Peyer's patch (tissue), 4 donors: ENCODE measurements at regions not wholly inside any gene's neighbourhood (a gene's known extent, or its start where the extent isn't known, plus 50 kb on each side); places are given as distances from the start of the nearest gene placed in this dataset.
"Not testable (repeated sequence)": the region's sequence is repeated elsewhere in the genome, so short reads cannot be mapped to it uniquely, and the experiment has no call there.

ENCODE experiments used
- POLR2A ChIP-seq, 2 donors: fragments of 450-650 bp; IDR thresholded peaks; one replicate each; pipeline ENCODE4 v1.5.1; 2017; ENCODE audit warnings: antibody characterized with exemption in 2 of 2, mild to moderate bottlenecking in 2 of 2, moderate library complexity in 2 of 2
- TF ChIP-seq, protein P1 (sequence below), 6 experiments: fragments of 450-650 bp in 4 of 6; fragments of 200-600 bp in 2 of 6; sonication (generic) in 1 of 6; IDR thresholded peaks; one replicate each; pipeline ENCODE4 v1.5.1; 2017 to 2019; ENCODE audit warnings: antibody characterized with exemption in 6 of 6, mild to moderate bottlenecking in 3 of 6, moderate library complexity in 1 of 6

DNA sequence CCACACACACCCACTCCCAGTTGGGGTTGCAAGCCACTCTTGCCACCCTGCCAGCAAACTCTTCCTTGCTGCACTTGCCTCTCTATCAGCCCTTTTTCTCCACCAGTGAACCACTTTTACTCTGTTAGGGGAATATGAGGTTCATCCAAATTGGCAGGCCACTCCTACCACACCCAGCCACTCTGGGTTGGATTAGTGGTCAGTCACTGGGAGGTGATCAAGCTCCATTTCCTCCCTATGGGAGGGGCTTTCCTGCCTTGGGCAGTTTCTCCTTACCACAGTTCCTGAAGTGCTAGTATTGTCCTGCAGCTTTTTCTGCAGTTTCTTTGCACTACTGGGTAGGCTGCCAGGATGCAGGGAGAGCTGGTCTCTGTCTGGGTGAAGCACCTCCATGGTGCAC lies 395.3 kb downstream of the CDY2B start:
- TF ChIP-seq, protein P1, sequence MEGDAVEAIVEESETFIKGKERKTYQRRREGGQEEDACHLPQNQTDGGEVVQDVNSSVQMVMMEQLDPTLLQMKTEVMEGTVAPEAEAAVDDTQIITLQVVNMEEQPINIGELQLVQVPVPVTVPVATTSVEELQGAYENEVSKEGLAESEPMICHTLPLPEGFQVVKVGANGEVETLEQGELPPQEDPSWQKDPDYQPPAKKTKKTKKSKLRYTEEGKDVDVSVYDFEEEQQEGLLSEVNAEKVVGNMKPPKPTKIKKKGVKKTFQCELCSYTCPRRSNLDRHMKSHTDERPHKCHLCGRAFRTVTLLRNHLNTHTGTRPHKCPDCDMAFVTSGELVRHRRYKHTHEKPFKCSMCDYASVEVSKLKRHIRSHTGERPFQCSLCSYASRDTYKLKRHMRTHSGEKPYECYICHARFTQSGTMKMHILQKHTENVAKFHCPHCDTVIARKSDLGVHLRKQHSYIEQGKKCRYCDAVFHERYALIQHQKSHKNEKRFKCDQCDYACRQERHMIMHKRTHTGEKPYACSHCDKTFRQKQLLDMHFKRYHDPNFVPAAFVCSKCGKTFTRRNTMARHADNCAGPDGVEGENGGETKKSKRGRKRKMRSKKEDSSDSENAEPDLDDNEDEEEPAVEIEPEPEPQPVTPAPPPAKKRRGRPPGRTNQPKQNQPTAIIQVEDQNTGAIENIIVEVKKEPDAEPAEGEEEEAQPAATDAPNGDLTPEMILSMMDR (IDR thresholded peaks at IDR 0.05): not testable (repeated sequence)
- TF ChIP-seq POLR2A (IDR thresholded peaks at IDR 0.05): not testable (repeated sequence)
